ENCODE measurements at regions not wholly inside any gene's neighbourhood (a gene's known extent, or its start where the extent isn't known, plus 50 kb on each side); places are given as distances from the start of the nearest gene placed in this dataset.
"Not testable (repeated sequence)": the region's sequence is repeated elsewhere in the genome, so short reads cannot be mapped to it uniquely, and the experiment has no call there.

DNA sequence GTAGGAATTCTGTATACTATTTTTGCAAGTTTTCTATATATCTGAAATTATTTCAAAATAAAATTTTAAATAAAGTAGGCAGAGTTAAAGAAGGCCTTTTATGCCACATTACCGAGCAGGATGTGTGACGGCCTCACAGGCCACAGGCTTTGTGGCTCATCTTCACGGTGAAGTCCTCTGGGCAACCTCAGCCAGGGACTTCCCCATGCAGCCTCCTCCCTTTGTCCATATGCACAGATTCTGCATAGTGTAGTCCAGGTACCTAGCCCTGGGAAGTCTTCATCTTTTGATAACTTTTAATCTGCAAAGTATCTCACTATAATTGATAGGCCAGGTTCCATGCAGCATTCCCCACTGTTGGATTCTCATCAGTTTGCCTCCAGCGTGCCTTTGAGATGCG, 62.8 kb downstream of the ARHGAP11B start:
- not testable (repeated sequence) for DNase-seq

GRCh38 chr15:30690153-30690552, 64.2 kb downstream of the ARHGAP11B start:
- DNase-seq = not testable (repeated sequence)

DNA sequence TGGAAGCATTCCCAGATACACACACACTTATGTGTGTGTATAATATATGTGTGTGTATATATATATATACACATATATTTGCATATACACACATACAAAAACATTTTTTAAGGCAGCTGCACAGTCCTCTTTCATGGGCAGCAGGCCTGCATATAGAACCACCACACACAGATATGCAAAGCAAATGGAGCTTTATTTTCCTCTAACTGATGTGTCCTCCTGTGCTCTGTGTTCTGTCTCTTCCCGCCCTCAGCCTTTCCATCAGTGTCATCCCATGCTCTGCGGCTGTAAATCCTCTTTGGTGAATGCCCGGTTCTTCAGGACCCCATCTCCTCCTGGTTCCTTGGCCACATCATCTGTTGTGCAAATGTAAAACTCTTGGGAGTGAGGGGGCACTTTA, 69.9 kb downstream of the ARHGAP11B start:
- DNase-seq = not testable (repeated sequence)

DNA sequence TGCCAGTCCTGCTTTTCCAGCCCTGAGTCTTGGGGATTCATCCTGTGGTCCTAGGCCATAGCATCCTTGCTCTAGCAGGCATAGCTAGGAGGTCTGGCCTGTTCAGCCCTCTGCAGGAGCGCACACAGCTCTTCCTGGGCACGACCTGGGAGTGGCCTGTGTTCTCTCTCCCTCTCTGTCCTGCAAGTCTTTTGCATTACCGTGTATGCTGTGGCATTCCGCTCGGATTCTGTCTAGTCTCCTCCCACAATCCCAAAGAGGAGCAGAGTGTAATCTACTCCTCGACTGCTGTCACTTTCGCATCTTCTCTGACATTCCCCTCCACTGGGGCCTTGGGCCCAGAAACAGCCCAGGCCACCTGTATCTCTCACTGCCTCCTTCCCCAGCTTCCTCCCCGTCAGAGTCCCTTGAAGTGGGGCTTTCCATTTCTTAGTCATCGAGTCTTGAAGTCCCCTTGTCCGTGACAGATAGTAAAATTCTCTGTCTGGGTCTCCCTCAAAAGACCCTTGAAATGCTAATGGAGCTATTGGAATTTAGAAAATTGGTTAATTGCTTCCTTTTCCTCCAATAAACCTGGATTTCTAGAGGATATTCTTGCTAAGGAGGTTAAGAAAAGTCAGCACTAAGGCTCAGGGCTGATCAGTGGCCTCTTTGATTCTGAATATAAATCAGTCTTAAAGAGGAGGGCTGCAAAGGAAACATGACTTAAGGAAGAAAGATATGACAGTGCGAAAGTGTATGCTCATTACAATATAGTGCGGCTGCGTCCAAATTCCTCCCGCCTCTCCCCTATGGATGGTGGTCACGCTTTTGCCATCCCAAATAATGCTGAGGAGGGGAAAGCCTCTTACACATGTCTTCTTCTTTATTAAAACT, 70.7 kb downstream of the ARHGAP11B start:
- DNase-seq = peak; percentile 35

- DNase-seq = peak; percentile 64
These were observed 71.4 kb downstream of the ARHGAP11B start for GRCh38 chr15:30697315-30697685.

DNA sequence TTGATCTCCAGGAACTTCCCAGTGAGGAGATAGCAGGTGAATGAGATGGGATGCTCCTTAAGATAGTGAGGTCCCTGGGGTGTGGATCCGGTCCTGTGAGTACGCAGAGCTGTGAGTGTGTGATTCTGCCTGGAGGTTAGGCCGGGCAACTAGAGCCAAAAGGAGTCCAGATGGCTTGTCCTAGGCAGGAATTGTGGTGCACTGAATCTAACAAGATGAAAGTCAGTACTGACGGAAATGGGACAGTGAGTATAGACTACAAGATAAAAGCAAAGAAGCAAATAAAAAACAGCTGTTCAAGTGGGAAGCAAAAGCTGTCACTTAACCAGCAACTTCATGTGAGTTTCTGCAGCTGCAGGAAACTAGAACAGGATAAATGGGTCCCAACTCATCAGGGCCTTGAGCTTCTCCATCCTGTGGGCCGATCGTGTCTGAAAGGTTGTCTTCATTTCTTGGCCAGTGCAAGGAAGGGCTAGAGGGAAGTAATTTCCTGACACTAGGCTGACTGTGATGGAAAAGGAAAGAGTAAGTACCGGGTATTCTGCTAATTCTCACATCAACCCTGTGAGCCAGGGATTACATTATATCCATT, 74.2 kb downstream of the ARHGAP11B start:
- DNase-seq = not testable (repeated sequence)

GRCh38 chr15:30707976-30708685, 82.2 kb downstream of the ARHGAP11B start:
- DNase-seq = not testable (repeated sequence)

GRCh38 chr15:30708809-30709208, 82.9 kb downstream of the ARHGAP11B start:
- DNase-seq = not testable (repeated sequence)

GRCh38 chr15:30718038-30718643, 92.2 kb downstream of the ARHGAP11B start:
- not testable (repeated sequence) for DNase-seq

DNA sequence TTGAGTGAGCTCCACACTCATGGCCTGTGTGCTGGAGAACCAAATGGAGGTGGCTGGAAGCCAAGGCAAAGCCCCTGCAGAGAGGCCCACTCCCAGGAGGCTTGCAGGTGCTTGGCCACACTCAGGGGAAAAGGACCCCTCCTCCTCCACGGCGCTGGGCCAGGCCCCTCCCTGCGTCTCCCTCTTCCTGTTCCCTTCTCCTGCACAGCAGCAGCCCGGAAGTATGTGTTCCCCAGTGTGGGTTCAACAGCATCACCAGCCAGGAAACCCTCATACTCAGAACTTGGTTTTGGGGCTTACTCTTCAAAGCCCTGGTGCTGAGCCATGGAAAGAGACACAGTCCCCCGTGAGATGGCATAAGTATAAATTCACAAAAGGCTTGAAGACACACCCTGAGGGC, 93.4 kb downstream of the ARHGAP11B start:
- peak; percentile 10 for DNase-seq

GRCh38 chr15:30720825-30721224, 94.9 kb downstream of the ARHGAP11B start:
- DNase-seq = not testable (repeated sequence)

DNA sequence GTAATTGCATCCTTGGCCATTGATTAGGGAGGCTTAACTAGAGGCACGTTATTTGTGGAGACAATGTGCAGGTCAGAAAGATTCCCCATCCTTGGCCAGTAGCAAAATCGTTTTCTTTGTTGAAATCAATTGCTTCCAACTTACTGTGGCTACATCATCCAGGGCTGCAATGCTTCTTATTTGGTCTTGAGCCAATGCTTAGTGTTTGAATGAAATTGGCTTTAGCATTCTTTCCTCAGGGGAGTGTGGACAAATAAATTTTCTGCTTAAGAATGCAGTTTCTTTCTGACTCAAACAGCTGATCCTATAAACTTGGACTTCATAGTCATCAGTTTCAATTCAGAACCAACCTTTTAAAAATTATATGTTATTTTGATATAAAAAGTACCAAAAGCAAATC, 95.6 kb downstream of the ARHGAP11B start:
- not testable (repeated sequence) for DNase-seq

GRCh38 chr15:30723540-30724175, 97.7 kb downstream of the ARHGAP11B start:
- DNase-seq = not testable (repeated sequence)

DNA sequence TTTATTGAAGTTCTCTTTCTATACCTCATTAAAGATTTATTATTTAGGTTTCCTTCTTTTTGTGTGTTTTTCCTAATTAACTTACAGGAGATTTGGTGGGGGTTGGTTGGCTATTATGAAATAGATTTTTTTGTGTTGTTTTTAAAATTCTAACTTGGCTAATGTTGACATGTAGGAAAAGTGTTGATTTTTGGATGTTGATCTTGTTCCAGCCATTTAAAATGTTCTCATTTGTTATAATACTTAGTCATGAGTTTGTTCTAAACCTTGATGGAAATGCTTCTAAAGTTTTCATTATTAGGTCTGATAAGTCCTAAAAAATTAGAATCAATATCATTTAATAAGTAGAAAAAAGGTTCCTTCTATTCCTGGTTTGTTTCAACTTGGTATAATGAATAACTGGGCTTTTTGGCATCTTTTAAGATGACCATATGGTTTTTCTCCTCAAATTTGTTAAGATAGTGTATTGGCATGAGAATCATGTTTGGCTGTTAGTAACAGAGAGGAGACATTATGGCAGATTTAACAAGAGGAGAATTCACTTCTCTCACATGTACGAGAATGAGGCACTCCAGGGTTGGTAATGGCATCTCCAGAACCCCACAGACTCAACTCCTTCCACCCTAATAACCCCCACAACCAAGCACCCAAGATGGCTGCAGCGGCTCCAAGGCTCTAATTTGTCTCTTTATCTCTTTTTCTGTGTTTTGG, 104.1 kb downstream of the ARHGAP11B start:
- DNase-seq = not testable (repeated sequence)

- not testable (repeated sequence) for DNase-seq
These were observed 104.7 kb downstream of the ARHGAP11B start for GRCh38 chr15:30730633-30731032.

DNA sequence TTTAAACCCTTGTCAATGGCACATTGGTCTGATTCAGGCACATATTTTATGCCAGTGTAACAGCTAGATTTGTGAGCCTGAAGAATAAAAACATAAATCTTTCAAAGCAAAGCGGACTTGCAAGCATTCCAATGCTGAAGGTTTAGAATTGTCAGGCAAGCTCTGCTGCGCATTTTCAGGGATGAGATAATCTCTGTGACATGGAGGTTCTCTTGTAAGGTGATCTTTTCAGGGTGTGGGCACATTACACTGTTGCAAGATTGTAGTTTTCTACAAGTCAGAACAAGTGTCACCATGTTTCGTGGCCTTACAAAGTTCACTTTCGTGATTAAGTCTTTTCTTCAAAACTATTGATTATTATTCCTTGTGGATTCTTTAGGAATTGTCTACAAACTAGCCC, 106.2 kb downstream of the ARHGAP11B start:
- not testable (repeated sequence) for DNase-seq

GRCh38 chr15:30735884-30736564, 110.1 kb downstream of the ARHGAP11B start:
- not testable (repeated sequence) for DNase-seq

GRCh38 chr15:30742796-30743195, 116.9 kb downstream of the ARHGAP11B start:
- DNase-seq = not testable (repeated sequence)

DNA sequence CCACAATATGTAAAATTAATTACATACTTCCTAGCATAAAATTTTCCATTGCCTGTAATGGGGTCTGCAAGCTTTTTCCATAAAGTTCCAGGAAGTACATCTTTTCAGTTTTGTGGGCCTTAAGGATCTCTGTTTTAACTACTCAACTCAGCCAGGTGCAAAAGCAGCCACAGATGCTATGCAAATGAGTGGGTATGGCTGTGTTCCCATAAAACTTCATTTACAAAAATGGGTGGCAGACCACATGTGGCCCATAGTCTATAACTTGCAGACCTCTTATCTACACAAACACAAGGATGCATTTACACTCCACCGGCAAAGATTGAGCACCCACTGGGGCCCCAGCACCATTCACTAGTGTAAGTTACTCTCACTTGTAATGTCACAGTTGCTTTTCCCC, 123.1 kb downstream of the ARHGAP11B start:
- DNase-seq = not testable (repeated sequence)

DNA sequence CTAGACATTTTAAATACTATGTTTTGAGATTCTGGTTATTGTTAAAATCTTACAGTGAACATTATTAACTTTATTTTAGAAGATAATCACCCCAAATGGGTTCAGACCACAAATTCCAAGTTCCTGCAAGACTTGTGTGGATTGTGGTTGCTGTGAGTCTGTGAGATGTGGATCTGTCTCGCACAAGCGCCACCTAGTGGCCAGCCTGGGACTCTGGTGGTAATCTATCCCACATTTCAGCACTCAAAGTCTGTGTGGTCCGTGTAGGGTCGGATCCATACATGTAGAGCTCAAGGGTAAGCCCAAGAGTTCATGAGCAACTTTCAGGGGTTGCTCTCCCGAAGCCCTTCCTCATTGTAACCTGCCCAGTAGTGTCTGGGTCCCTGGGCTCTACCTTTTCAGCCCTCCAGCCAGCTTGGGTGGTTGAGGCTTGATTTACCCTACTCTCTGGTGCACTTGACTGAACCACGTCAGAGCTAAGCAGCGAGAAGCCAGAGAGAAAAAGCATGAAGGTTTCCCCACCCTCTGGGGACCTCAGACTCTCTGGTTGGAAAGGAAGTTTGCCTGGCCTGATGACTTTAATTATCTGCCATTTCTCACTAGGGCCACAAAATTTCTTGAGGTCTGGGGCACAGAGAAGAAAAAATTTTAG, 129.2 kb downstream of the ARHGAP11B start:
- DNase-seq = peak; percentile 73

DNA sequence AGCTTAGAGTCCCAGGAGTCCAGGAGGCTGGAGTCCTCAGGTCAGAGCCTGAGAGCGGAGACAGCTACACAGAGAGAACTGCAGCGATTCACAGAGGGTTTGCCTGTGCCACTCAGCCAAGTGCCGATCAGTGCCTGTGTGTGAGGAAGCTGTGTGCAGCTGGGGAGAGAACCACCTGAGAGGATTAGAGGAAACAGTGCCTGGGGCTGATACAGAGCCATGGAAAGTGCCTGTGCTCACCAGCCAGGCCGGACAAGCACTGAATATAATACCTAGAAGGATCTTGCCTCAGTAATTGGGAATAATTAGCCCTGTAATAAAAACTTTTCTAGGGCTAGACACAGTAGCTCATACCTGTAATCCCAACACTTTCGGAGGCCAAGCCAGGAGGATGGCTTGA, 134.7 kb downstream of the ARHGAP11B start:
- DNase-seq = not testable (repeated sequence)
